Sigmoid colon (tissue), 6 donors: ENCODE measurements at regions not wholly inside any gene's neighbourhood (a gene's known extent, or its start where the extent isn't known, plus 50 kb on each side); places are given as distances from the start of the nearest gene placed in this dataset.

Experiments used
- DNase-seq: peaks from one replicate; pipeline ENCODE4 v3.0.0-alpha.2; 2019
- H3K27ac ChIP-seq, 4 donors: fragments of 200-600 bp; sonication (generic); one replicate each; pipeline ENCODE4 v1.5.1; 2016 to 2019; ENCODE audit warnings: mild to moderate bottlenecking in 1 of 4
- H3K27me3 ChIP-seq, 3 donors: fragments of 200-600 bp; sonication (generic); one replicate each; pipeline ENCODE4 v1.5.1; 2019; ENCODE audit warnings: mild to moderate bottlenecking in 1 of 3
- H3K36me3 ChIP-seq, 4 donors: fragments of 200-600 bp; sonication (generic); one replicate each; pipeline ENCODE4 v1.5.1; 2016 to 2019
- H3K4me1 ChIP-seq, 4 donors: fragments of 200-600 bp; sonication (generic); one replicate each; pipeline ENCODE4 v1.5.1; 2017 to 2019
- H3K4me3 ChIP-seq, 4 donors: fragments of 200-600 bp; sonication (generic); one replicate each; pipeline ENCODE4 v1.5.1; 2017 to 2019; ENCODE audit warnings: mild to moderate bottlenecking in 2 of 4, moderate library complexity in 1 of 4
- H3K9me3 ChIP-seq, 4 donors: fragments of 200-600 bp in 3 of 4; sonication (generic) in 3 of 4; one replicate each; pipeline versions ENCODE4 v1.5.1 to v1.6.1; 2013 to 2019
- CTCF ChIP-seq, 4 experiments: fragments of 450-650 bp in 3 of 4; fragments of 200-600 bp in 1 of 4; IDR thresholded peaks; one replicate each; pipeline ENCODE4 v1.5.1; 2016 to 2019; ENCODE audit warnings: antibody characterized with exemption in 4 of 4, mild to moderate bottlenecking in 3 of 4, moderate library complexity in 2 of 4
- EP300 ChIP-seq, 4 donors: sonication (generic); formaldehyde crosslinking; IDR thresholded peaks; one replicate each; pipeline ENCODE4 v1.6.1; 2017; ENCODE audit warnings: antibody characterized with exemption in 4 of 4
- POLR2A ChIP-seq, 2 donors: fragments of 450-650 bp; IDR thresholded peaks; one replicate each; pipeline ENCODE4 v1.6.1; 2016; ENCODE audit warnings: antibody characterized with exemption in 2 of 2, mild to moderate bottlenecking in 2 of 2, moderate library complexity in 2 of 2
- POLR2AphosphoS5 ChIP-seq, 4 donors: sonication (generic); formaldehyde crosslinking; IDR thresholded peaks; one replicate each; pipeline ENCODE4 v1.6.1; 2017; ENCODE audit warnings: antibody characterized with exemption in 4 of 4
- WGBS, 2 donors: extraction: QIAGEN DNeasy Blood & Tissue Kit; methylation state at CpG; one replicate each; pipeline ENCODE4 v1.1.7; 2013; 5-methylcytosine and 5-hydroxymethylcytosine counted together
- intact Hi-C: fragments of 100-400 bp; cut with DNase I; formaldehyde crosslinking; loops from one replicate; pipeline ENCODE4 v1.15.1; 2023
- donor health status: healthy with polysubstance abuse.
- donor health status: healthy.

- intact Hi-C loops = no loop called here
- no peak overlapping the region for H3K27ac ChIP-seq
- H3K36me3 ChIP-seq = no peaks in the 10 kb centered on the region
- no peaks in the 10 kb centered on the region for H3K4me1 ChIP-seq
- H3K27me3 ChIP-seq = no peaks in the 10 kb centered on the region
- TF ChIP-seq POLR2A (IDR thresholded peaks at IDR 0.05) (no peak), EP300 (IDR thresholded peaks at IDR 0.05) (no peak), CTCF (IDR thresholded peaks at IDR 0.05) (no peak), POLR2AphosphoS5 (IDR thresholded peaks at IDR 0.05) (no peak)
- no peaks in the 10 kb centered on the region for H3K9me3 ChIP-seq
- DNase-seq = no peak
- H3K4me3 ChIP-seq = no peak overlapping the region
Measured at GRCh38 chrX:113974881-113975280, 609.0 kb upstream of the HTR2C start.

- no peak for TF ChIP-seq CTCF (IDR thresholded peaks at IDR 0.05)
- TF ChIP-seq POLR2AphosphoS5 (IDR thresholded peaks at IDR 0.05) = no peak
- no peak for TF ChIP-seq POLR2A (IDR thresholded peaks at IDR 0.05)
- no peak for TF ChIP-seq EP300 (IDR thresholded peaks at IDR 0.05)
- Histone ChIP-seq H3K36me3 (no peaks in the 10 kb centered on the region), H3K4me1 (no peaks in the 10 kb centered on the region), H3K9me3 (no peaks in the 10 kb centered on the region), H3K4me3 (no peak overlapping the region), H3K27ac (no peak overlapping the region), H3K27me3 (no peaks in the 10 kb centered on the region)
- WGBS, 2 donors = 83 to 90% methylated on average over 2 of the region's 2 CpGs
- no peak for DNase-seq
- intact Hi-C loops = no loop called here
Measured at GRCh38 chrX:113973706-113974105, 610.2 kb upstream of the HTR2C start.

- no peak for DNase-seq
- no peak for TF ChIP-seq POLR2A (IDR thresholded peaks at IDR 0.05)
- no peak for TF ChIP-seq POLR2AphosphoS5 (IDR thresholded peaks at IDR 0.05)
- no peak for TF ChIP-seq EP300 (IDR thresholded peaks at IDR 0.05)
- H3K27me3 ChIP-seq = no peaks in the 10 kb centered on the region
- intact Hi-C loops = no loop called here
- 85 to 92% methylated on average over 2 of the region's 2 CpGs for WGBS, 2 donors
- H3K27ac ChIP-seq = no peak overlapping the region
- H3K9me3 ChIP-seq = no peaks in the 10 kb centered on the region
- no peaks in the 10 kb centered on the region for H3K36me3 ChIP-seq
- no peak overlapping the region for H3K4me3 ChIP-seq
- no peaks in the 10 kb centered on the region for H3K4me1 ChIP-seq
Measured at GRCh38 chrX:113966791-113967190, 617.1 kb upstream of the HTR2C start.

GRCh38 chrX:113962343-113962742, 621.5 kb upstream of the HTR2C start:
- H3K27me3 ChIP-seq = no peaks in the 10 kb centered on the region
- no peak for TF ChIP-seq POLR2AphosphoS5 (IDR thresholded peaks at IDR 0.05)
- TF ChIP-seq EP300 (IDR thresholded peaks at IDR 0.05) = no peak
- TF ChIP-seq CTCF (IDR thresholded peaks at IDR 0.05) = no peak
- no peak for TF ChIP-seq POLR2A (IDR thresholded peaks at IDR 0.05)
- no peak overlapping the region for H3K4me3 ChIP-seq
- intact Hi-C loops = no loop called here
- H3K4me1 ChIP-seq = no peaks in the 10 kb centered on the region
- 24 to 60% methylated on average over 1 of the region's 1 CpG for WGBS, 2 donors
- H3K36me3 ChIP-seq = no peaks in the 10 kb centered on the region
- no peaks in the 10 kb centered on the region for H3K9me3 ChIP-seq
- H3K27ac ChIP-seq = no peak overlapping the region
- DNase-seq = no peak

GRCh38 chrX:113959912-113960626, 623.8 kb upstream of the HTR2C start:
- Histone ChIP-seq H3K9me3 (no peaks in the 10 kb centered on the region), H3K4me1 (no peaks in the 10 kb centered on the region), H3K4me3 (no peak overlapping the region), H3K27me3 (no peaks in the 10 kb centered on the region), H3K27ac (no peak overlapping the region), H3K36me3 (no peaks in the 10 kb centered on the region)
- 78 to 84% methylated on average over 4 of the region's 4 CpGs for WGBS, 2 donors
- DNase-seq = no peak
- no peak for TF ChIP-seq EP300 (IDR thresholded peaks at IDR 0.05)
- TF ChIP-seq CTCF (IDR thresholded peaks at IDR 0.05) = no peak
- TF ChIP-seq POLR2AphosphoS5 (IDR thresholded peaks at IDR 0.05) = no peak
- no peak for TF ChIP-seq POLR2A (IDR thresholded peaks at IDR 0.05)
- intact Hi-C loops = no loop called here
